HG02798 (cell line): ENCODE measurements at regions not wholly inside any gene's neighbourhood (a gene's known extent, or its start where the extent isn't known, plus 50 kb on each side); places are given as distances from the start of the nearest gene placed in this dataset.

Experiments
- ATAC-seq: cut with Tn5 transposase; IDR thresholded peaks from one replicate; pipeline ENCODE4 v1.9.1; 2021; ENCODE audit warnings: mild to moderate bottlenecking; ENCODE audit not compliant: unreplicated experiment, poor library complexity

DNA sequence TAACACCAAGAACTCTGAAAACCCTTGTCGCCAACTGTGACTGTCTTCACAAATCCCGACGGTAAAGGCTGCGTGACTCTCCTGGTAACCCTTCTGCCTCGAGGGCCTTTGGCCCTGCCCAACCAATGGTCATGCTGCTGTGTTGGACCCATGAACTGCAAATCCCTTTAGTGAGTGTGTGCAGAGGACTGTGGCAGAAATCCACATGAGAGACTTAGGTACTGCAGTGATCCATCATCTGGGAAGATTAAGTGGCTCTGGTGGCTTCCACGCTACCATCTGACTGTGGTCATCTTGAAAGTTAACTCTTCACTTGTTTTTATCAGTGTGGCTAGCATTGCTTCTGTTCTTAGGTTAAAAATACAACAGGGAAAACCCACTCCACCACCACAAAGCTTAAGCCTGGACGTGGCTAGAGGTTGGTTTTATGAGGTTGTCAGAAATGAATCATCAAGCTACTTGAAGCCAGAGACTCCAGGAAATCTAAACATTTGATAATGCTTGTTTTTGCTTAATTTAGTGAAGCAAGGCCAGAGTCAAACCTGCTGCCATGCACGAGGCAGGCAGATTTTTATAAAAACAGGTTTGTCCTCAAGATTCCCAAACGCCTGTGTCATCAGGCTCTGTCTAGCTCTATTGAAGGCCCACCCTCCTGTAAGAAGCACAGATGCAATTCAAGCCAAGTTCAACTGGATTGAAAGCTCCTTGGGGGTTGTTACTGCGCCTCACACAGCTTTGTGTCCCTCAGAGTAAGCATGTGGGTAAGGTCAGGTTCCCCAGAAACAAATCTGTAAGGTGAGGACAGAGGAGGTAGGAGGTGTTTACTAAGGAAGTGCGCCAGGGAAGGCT, 52.7 kb upstream of the ERCC6L2 start:
- peak; percentile 89 for ATAC-seq

GRCh38 chr9:95822015-95822414, 53.5 kb upstream of the ERCC6L2 start:
- ATAC-seq, result no peak

GRCh38 chr9:95820074-95820473, 55.4 kb upstream of the ERCC6L2 start:
- no peak for ATAC-seq

GRCh38 chr9:95819636-95820035, 55.9 kb upstream of the ERCC6L2 start:
- no peak for ATAC-seq

DNA sequence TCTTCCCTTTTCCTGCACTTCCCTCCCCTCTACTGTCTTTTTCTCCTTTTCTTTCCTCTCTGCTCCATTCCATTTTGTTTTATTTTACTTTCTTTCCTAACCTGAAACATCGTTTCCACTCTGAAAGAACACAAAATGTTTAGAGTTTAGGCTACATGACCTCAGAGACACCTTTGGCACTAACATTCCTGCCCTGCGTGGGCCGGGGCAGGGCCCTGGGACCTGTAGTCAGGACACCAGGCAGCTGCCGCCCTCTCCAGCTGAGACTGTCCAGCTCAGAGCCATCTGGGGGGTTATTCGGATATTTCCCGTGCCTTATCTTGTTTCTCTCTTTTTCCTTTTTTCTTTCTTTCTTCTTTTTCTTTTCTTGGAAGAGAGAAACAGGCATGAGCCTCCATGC, 58.3 kb upstream of the ERCC6L2 start:
- no peak for ATAC-seq

DNA sequence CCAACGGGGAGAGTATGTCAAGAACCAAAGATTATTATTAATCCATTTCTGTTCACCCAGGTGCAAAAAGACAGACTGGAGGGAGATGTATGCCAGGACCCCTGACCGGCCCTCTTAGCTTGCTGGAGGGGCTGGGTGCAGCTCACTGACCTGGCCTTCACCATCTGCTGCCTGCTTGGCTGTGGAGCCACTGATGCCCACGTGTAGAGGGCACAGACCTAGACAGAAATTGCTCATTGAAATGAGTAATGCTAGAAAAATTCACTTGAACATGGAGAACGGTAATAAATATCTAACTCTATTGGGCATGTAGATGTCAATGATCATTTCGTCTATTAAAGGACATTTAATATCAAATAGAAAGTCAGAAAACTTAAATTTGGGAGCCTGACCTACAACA, 58.8 kb upstream of the ERCC6L2 start:
- no peak for ATAC-seq

DNA sequence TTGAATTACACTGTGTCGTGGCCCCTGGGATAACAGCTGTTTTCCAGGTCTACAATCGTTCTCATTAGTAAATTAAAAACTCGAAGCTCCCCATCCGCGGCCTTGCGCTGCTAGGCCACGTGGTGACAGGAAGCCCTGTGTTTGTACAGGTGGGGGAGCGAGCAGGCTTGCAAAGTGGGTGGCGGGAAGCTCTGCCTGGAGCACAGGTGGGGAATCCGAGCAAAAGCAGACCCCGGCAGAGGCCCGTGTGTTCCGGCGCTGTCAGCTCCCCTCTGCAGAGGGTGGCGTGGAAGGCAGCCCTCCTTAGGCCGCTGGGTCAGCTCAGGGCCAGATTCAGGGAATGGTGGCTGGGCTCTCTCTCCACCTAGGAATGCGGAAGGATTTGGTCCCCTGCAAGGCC, 59.5 kb upstream of the ERCC6L2 start:
- no peak for ATAC-seq

DNA sequence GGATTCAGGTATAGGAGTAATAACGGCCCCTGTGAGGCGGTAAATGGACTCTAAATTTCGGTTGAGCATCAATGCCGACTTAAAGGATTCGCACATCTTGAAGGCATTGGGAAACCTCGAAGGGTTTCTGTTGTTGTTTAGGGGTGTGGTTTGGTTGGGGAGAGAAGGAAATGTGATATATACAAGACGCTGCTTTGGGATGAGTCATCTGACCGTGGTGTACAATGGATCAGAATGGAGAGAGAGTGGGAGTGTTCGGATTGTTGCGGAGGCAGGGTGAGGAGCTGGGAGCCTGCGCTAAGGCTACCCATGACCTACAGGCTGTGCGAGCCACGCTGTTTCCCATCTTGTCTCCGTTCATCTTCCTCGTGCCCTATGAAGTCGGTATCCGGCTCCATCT, 60.4 kb upstream of the ERCC6L2 start:
- no peak for ATAC-seq

GRCh38 chr9:95813923-95814322, 61.6 kb upstream of the ERCC6L2 start:
- no peak for ATAC-seq

- ATAC-seq, result no peak
Observed at GRCh38 chr9:95810814-95811213, 64.7 kb upstream of the ERCC6L2 start.

GRCh38 chr9:95810133-95810532, 65.4 kb upstream of the ERCC6L2 start:
- no peak for ATAC-seq

- no peak for ATAC-seq
Observed at GRCh38 chr9:95809686-95810085, 65.8 kb upstream of the ERCC6L2 start.

DNA sequence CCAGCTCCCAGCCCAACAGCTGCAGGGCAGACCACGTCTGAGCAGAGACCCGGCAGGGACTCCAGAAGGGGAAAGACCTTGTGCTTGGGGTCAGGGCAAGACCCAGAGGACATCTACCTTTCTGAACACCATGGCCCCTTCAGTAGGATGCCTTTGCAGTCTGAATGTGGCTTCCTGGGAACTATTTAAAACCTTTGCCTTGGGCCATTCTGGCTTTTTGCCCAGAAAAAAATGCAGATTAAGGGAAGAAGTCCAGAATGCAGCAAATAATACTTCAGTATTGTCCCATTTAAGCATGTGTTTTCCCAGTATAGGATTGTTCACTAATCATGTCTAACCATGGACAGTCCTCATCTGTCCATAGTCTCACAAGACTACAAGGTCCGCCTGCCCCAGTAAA, 67.5 kb upstream of the ERCC6L2 start:
- ATAC-seq, result no peak

DNA sequence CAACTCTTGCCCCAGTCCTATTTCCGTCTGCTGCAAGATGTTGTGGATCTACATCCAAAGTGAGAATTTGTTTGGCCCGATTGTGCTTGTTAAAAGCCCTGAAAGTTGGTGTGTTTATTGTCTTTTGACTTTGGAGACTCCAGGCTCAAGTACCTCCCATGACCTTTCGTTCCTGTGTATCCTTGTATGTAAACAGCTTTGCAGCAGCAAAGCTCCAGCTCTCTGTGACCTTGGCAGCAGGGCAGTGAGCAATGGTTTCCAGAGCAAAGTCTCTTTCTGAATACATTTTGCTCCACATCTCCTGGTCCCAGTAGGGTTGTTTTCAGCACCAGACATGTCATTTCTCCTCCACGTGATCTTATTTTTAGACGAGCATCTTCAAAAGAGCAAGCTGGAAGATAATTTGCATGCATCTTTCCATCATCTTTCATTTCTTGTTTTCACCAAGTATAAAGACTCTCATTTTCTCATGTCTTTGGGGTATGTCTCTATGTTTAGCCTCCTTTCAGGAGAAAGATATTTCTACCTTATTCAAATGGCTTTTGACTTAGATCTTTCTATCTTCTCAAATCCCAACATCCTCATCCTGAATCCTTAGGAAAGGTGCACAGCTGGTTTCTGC, 68.1 kb upstream of the ERCC6L2 start:
- ATAC-seq, result no peak

- ATAC-seq, result no peak
Observed at GRCh38 chr9:95803197-95803596, 72.3 kb upstream of the ERCC6L2 start.

- no peak for ATAC-seq
Observed at GRCh38 chr9:95801797-95802196, 73.7 kb upstream of the ERCC6L2 start.

DNA sequence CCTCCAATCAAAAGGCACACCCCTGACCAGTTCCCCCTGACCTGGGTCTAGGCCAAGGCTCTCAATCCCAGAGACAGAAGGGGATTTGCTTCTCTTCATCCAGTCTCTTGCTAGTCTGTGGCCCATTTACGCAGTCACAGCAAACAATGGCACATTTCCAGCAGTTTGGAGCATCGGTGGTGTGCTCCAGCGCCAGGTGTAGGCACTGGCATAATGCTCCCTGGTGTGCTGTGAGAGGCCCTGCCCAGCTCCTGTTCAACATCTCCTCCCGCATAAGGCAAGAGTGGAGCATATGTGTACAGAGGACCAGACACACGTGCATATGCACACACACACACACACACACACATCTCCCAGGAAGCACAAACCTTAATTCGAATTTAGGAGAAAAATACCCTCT, 79.5 kb upstream of the ERCC6L2 start:
- ATAC-seq, result no peak

DNA sequence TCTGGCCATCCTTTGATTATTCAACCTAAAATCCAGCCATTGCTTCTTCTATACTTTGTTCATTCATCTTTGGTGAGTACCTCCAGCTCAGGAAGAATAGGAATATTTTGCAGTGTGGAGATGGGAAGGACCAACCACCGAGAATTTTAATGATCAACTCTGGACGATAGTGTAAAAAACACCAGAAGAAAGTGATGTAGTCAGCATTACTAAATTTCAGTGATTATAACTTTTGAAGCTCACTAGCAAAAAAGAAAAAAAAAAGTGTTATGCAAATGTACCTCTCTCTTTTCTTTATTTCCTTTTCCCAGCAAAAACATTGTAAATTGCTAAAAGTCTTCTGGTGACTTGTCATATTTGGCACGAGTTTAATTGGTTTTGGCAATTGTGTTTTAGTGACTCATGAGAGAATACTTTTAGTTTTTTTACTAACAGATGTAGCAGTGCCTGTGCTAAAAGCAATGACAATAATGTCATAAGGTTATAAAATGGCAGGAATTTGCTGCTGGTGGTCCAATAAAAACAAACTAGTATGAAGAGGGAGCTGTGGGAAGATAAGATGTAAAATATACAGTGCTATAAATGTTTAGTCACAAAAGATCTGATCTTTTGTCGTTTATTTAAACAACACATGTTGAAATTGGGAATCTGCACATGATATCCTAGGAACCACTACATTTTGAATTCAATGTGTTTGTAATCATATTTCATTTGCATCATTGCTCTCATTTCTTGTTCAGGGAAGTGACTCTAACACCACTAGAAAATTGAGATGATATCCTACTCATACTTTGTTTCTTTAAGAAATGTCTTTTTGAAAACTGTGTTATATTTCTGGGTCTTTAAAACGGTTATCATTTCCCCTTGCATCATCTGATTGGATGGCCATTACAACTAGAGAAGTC, 81.3 kb upstream of the ERCC6L2 start:
- no peak for ATAC-seq

DNA sequence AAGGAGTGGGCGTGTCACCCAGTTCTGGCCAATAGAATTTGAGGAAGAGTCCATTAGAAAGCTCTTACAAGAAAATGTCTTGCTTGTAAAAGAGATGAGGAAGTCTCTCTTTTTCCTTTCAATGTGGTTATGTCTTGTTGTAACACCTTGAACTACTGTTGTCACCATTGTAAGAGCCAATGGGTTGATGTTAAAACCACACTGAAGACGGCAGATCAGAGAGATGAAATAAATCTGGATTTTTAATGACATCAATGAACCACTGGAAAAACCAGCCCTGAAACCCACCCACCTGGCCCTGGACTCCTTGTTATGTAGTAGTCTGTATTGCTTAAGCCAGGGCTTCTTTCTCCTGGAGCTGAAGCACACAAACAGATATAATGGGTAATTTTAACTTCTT, 83.8 kb upstream of the ERCC6L2 start:
- no peak for ATAC-seq

GRCh38 chr9:95791286-95791685, 84.2 kb upstream of the ERCC6L2 start:
- no peak for ATAC-seq

- no peak for ATAC-seq
Observed at GRCh38 chr9:95788521-95788991, 86.9 kb upstream of the ERCC6L2 start.
